ENCODE measurements at regions not wholly inside any gene's neighbourhood (a gene's known extent, or its start where the extent isn't known, plus 50 kb on each side); places are given as distances from the start of the nearest gene placed in this dataset.

GRCh38 chr7:156429514-156429913 is 211.1 kb upstream of the RNF32 start:
- no peak overlapping the region for H3K4me3 ChIP-seq (replicated peaks; ENCODE audit: insufficient read depth, low read length)
- DNase-seq (ENCODE audit: low read depth in 1 of 2, low spot score in 1 of 2) = no peak

DNA sequence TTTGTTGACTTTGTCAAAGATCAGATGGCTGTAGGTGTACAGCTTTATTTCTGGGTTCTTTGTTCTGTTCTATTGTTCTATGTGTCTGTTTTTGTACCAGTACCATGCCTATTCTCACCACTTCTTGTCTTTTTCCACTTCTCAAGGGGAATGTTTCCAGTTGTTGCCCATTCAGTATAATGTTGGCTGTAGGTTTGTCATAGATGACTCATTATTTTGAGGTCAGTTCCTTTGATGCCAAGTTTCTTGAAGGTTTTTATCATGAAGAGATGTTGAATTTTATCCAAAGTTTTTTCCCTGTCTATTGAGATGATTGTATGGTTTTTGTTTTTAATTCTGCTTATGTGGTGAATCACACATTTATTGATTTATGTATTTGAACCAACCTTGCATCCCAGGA is 216.7 kb upstream of the RNF32 start:
- TF ChIP-seq GABPA (IDR thresholded peaks at IDR 0.05; ENCODE audit: low read depth) (no peak), POLR2AphosphoS5 (IDR thresholded peaks at IDR 0.05; ENCODE audit: low read depth) (no peak), CTCF (IDR thresholded peaks at IDR 0.05; ENCODE audit: insufficient read depth, low read length) (no peak), SPI1 (IDR thresholded peaks at IDR 0.05; ENCODE audit: borderline replicate concordance, low read depth) (no peak)
- TF ChIP-seq, protein P1, sequence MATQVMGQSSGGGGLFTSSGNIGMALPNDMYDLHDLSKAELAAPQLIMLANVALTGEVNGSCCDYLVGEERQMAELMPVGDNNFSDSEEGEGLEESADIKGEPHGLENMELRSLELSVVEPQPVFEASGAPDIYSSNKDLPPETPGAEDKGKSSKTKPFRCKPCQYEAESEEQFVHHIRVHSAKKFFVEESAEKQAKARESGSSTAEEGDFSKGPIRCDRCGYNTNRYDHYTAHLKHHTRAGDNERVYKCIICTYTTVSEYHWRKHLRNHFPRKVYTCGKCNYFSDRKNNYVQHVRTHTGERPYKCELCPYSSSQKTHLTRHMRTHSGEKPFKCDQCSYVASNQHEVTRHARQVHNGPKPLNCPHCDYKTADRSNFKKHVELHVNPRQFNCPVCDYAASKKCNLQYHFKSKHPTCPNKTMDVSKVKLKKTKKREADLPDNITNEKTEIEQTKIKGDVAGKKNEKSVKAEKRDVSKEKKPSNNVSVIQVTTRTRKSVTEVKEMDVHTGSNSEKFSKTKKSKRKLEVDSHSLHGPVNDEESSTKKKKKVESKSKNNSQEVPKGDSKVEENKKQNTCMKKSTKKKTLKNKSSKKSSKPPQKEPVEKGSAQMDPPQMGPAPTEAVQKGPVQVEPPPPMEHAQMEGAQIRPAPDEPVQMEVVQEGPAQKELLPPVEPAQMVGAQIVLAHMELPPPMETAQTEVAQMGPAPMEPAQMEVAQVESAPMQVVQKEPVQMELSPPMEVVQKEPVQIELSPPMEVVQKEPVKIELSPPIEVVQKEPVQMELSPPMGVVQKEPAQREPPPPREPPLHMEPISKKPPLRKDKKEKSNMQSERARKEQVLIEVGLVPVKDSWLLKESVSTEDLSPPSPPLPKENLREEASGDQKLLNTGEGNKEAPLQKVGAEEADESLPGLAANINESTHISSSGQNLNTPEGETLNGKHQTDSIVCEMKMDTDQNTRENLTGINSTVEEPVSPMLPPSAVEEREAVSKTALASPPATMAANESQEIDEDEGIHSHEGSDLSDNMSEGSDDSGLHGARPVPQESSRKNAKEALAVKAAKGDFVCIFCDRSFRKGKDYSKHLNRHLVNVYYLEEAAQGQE (IDR thresholded peaks at IDR 0.05; ENCODE audit: insufficient replicate concordance, low read depth) = no peak
- Histone ChIP-seq H3K27ac (replicated peaks) (no peak overlapping the region), H3K4me3 (replicated peaks; ENCODE audit: insufficient read depth, low read length) (no peak overlapping the region), H3K27me3 (ENCODE audit: insufficient read depth, poor library complexity, severe bottlenecking) (peaks cover 2% of the 10 kb centered on the region)
- no peak for DNase-seq (ENCODE audit: low read depth in 1 of 2, low spot score in 1 of 2)

More at GRCh38 chr7:156429514-156429913, 211.1 kb upstream of the RNF32 start:
- Histone ChIP-seq H3K27me3 (ENCODE audit: insufficient read depth, poor library complexity, severe bottlenecking) (no peaks in the 10 kb centered on the region), H3K27ac (replicated peaks) (no peak overlapping the region)
- TF ChIP-seq, protein P1 (IDR thresholded peaks at IDR 0.05; ENCODE audit: insufficient replicate concordance, low read depth) = no peak
- TF ChIP-seq SPI1 (IDR thresholded peaks at IDR 0.05; ENCODE audit: borderline replicate concordance, low read depth) = no peak
- no peak for TF ChIP-seq GABPA (IDR thresholded peaks at IDR 0.05; ENCODE audit: low read depth)
- TF ChIP-seq CTCF (IDR thresholded peaks at IDR 0.05; ENCODE audit: insufficient read depth, low read length) = no peak
- no peak for TF ChIP-seq POLR2AphosphoS5 (IDR thresholded peaks at IDR 0.05; ENCODE audit: low read depth)

- no peak for DNase-seq (ENCODE audit: low read depth in 1 of 2, low spot score in 1 of 2)
- H3K27me3 ChIP-seq (ENCODE audit: insufficient read depth, poor library complexity, severe bottlenecking) = peaks cover 2% of the 10 kb centered on the region
- H3K4me3 ChIP-seq (replicated peaks; ENCODE audit: insufficient read depth, low read length) = no peak overlapping the region
- no peak for TF ChIP-seq CTCF (IDR thresholded peaks at IDR 0.05; ENCODE audit: insufficient read depth, low read length)
- H3K27ac ChIP-seq (replicated peaks) = no peak overlapping the region
Observed at GRCh38 chr7:156420496-156420895, 220.1 kb upstream of the RNF32 start.

DNA sequence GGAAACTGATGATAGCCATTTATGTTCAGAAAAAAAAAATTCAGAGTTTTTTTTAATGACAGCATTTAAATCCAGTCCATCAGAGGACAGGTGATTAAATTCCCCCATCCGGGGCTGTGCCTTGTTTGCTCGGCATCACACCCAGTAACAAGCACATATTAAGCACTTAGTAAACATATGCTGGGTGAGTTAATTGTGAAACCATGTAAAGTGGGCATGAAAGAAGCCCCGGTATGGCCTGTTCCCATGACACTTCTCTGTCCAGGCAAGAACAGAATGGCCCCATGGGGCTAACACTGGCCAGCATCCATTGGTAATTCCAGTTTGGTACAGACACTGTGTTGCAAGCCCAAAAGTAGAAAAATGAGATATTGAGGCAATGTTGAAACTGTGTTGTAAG is 220.8 kb upstream of the RNF32 start:
- Histone ChIP-seq H3K27ac (replicated peaks) (no peak overlapping the region), H3K4me3 (replicated peaks; ENCODE audit: insufficient read depth, low read length) (no peak overlapping the region), H3K27me3 (ENCODE audit: insufficient read depth, poor library complexity, severe bottlenecking) (peaks cover 2% of the 10 kb centered on the region)
- TF ChIP-seq CTCF (IDR thresholded peaks at IDR 0.05; ENCODE audit: insufficient read depth, low read length) = no peak
- no peak for TF ChIP-seq POLR2AphosphoS5 (IDR thresholded peaks at IDR 0.05; ENCODE audit: low read depth)
- TF ChIP-seq, protein P1 (IDR thresholded peaks at IDR 0.05; ENCODE audit: insufficient replicate concordance, low read depth) = no peak
- TF ChIP-seq GABPA (IDR thresholded peaks at IDR 0.05; ENCODE audit: low read depth) = no peak
- TF ChIP-seq SPI1 (IDR thresholded peaks at IDR 0.05; ENCODE audit: borderline replicate concordance, low read depth) = no peak
- no peak for DNase-seq (ENCODE audit: low read depth in 1 of 2, low spot score in 1 of 2)
